Endodermal cell (in vitro differentiated cells): ENCODE measurements at regions not wholly inside any gene's neighbourhood (a gene's known extent, or its start where the extent isn't known, plus 50 kb on each side); places are given as distances from the start of the nearest gene placed in this dataset.

Experiments used
- DNase-seq: peaks from one replicate; pipeline ENCODE4 v3.0.0-alpha.2; 2017
- H3K27ac ChIP-seq: 2 replicates; pipeline ENCODE4 v1.5.1; 2013; ENCODE audit warnings: mild to moderate bottlenecking, low read depth, low read length, moderate library complexity
- H3K27me3 ChIP-seq: 2 replicates; pipeline ENCODE4 v1.6.1; 2013; ENCODE audit warnings: mild to moderate bottlenecking, low read length, moderate library complexity; ENCODE audit not compliant: insufficient read depth, control insufficient read depth, poor library complexity, severe bottlenecking
- H3K36me3 ChIP-seq: 2 replicates; pipeline ENCODE4 v1.7.0; 2013; ENCODE audit warnings: mild to moderate bottlenecking, low read length, moderate library complexity; ENCODE audit not compliant: control insufficient read depth, insufficient read depth
- H3K4me1 ChIP-seq: one replicate; pipeline ENCODE4 v1.7.0; 2013; ENCODE audit warnings: low read length; ENCODE audit not compliant: control insufficient read depth, insufficient read depth
- H3K4me3 ChIP-seq: 2 replicates; pipeline ENCODE4 v1.5.1; 2013; ENCODE audit warnings: mild to moderate bottlenecking, low read length, moderate library complexity
- H3K9ac ChIP-seq: 2 replicates; pipeline ENCODE4 v1.6.1; 2013; ENCODE audit warnings: mild to moderate bottlenecking, low read length, moderate library complexity; ENCODE audit not compliant: poor library complexity, severe bottlenecking; ENCODE audit errors: extremely low read depth
- H3K9me3 ChIP-seq: 2 replicates; pipeline ENCODE4 v1.6.1; 2013; ENCODE audit warnings: mild to moderate bottlenecking, low read length, moderate library complexity; ENCODE audit not compliant: control insufficient read depth
- H3K27ac Mint-ChIP-seq: 2 replicates; pipeline ENCODE4 v1.8.0; 2020; ENCODE audit warnings: mixed read lengths
- H3K27me3 Mint-ChIP-seq: 2 replicates; pipeline ENCODE4 v1.8.0; 2021; ENCODE audit warnings: mild to moderate bottlenecking, mixed read lengths; ENCODE audit not compliant: insufficient read depth
- H3K36me3 Mint-ChIP-seq: 2 replicates; pipeline ENCODE4 v1.8.0; 2020; ENCODE audit warnings: low read depth, mixed read lengths
- H3K4me1 Mint-ChIP-seq: 2 replicates; pipeline ENCODE4 v1.8.0; 2020; ENCODE audit warnings: mixed read lengths
- H3K4me3 Mint-ChIP-seq: 2 replicates; pipeline ENCODE4 v1.8.0; 2020; ENCODE audit warnings: mild to moderate bottlenecking, moderate library complexity, mixed read lengths
- H3K9me3 Mint-ChIP-seq: 2 replicates; pipeline ENCODE4 v1.8.0; 2020; ENCODE audit warnings: mild to moderate bottlenecking, mixed read lengths
- CTCF ChIP-seq: fragments of 200-600 bp; sonication (generic); conservative IDR thresholded peaks from 2 replicates; pipeline ENCODE4 v1.5.0; 2021; ENCODE audit warnings: antibody characterized with exemption, mild to moderate bottlenecking
- WGBS, 2 experiments: methylation state at CpG; one replicate each; pipeline versions ENCODE4 v1.1.5 to v1.1.7; 2013; ENCODE audit warnings: missing lambda C conversion rate in 2 of 2, mixed read lengths in 1 of 2; ENCODE audit not compliant: insufficient coverage in 1 of 2, insufficient read length in 1 of 2; 5-methylcytosine and 5-hydroxymethylcytosine counted together

DNA sequence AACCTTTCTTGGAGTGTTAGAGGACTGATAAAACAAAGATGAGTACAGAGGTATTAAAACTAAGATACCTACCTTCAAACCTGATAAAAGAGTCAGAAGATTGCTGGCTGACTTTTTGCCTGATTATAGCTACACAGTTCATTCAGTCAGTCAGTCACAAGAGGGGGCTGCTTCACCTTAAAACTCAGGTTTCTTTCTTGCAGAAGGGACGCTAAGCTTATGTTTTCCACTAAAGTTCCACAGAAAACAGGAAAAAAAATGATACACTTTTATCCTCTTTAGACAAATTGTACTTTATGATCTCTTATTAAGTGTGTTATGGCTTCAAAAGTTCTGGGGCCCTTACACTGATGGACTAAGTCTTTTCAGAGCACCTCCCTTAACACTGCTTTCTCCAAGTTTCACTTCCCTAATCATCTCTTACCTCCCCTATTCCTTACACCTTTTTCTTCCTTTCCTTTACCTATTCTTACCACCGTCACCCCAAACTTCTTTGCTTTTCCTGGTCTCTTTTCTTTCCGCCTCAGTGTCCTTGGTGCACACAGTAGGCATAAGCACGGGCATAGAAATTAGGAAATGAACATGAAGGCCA lies 448.7 kb upstream of the OR4E1 start:
- H3K27me3 Mint-ChIP-seq, result peaks cover 7% of the 10 kb centered on the region
- no peak for DNase-seq
- H3K27ac ChIP-seq, result no peak overlapping the region
- H3K4me1 ChIP-seq, result no peaks in the 10 kb centered on the region
- no peaks in the 10 kb centered on the region for H3K36me3 Mint-ChIP-seq
- no peaks in the 10 kb centered on the region for H3K36me3 ChIP-seq
- no peaks in the 10 kb centered on the region for H3K9me3 ChIP-seq
- no peak overlapping the region for H3K27ac Mint-ChIP-seq
- TF ChIP-seq CTCF, result peak; percentile 73
- H3K4me3 Mint-ChIP-seq, result no peak overlapping the region
- H3K9me3 Mint-ChIP-seq, result no peaks in the 10 kb centered on the region
- H3K4me1 Mint-ChIP-seq, result no peaks in the 10 kb centered on the region
- WGBS, 2 experiments, result 62 to 78% methylated on average over 3 to 4 of the region's 4 CpGs
- no peak overlapping the region for H3K4me3 ChIP-seq
- H3K9ac ChIP-seq, result no peak overlapping the region
- H3K27me3 ChIP-seq, result peaks cover 4% of the 10 kb centered on the region

GRCh38 chr14:22118899-22119477 lies 445.4 kb upstream of the OR4E1 start:
- Mint-ChIP-seq H3K27ac (no peak overlapping the region), H3K9me3 (no peaks in the 10 kb centered on the region), H3K27me3 (peaks cover 11% of the 10 kb centered on the region), H3K4me3 (no peak overlapping the region), H3K4me1 (no peaks in the 10 kb centered on the region), H3K36me3 (no peaks in the 10 kb centered on the region)
- WGBS, 2 experiments, result 83 to 100% methylated on average over 2 to 3 of the region's 3 CpGs
- Histone ChIP-seq H3K9me3 (no peaks in the 10 kb centered on the region), H3K9ac (no peak overlapping the region), H3K36me3 (no peaks in the 10 kb centered on the region), H3K4me3 (no peak overlapping the region), H3K27ac (no peak overlapping the region), H3K27me3 (peaks cover 4% of the 10 kb centered on the region), H3K4me1 (no peaks in the 10 kb centered on the region)
- no peak for DNase-seq
- TF ChIP-seq CTCF, result no peak

- H3K4me1 ChIP-seq, result no peaks in the 10 kb centered on the region
- H3K4me3 ChIP-seq, result no peak overlapping the region
- no peak overlapping the region for H3K27ac ChIP-seq
- no peak for TF ChIP-seq CTCF
- H3K27ac Mint-ChIP-seq, result no peak overlapping the region
- no peak overlapping the region for H3K9ac ChIP-seq
- no peak overlapping the region for H3K4me3 Mint-ChIP-seq
- peaks cover 4% of the 10 kb centered on the region for H3K27me3 ChIP-seq
- peak; percentile 59 for DNase-seq
- WGBS, 2 experiments, result 93 to 98% methylated on average over 10 to 13 of the region's 13 CpGs
- H3K9me3 Mint-ChIP-seq, result no peaks in the 10 kb centered on the region
- H3K27me3 Mint-ChIP-seq, result peaks cover 11% of the 10 kb centered on the region
- H3K9me3 ChIP-seq, result no peaks in the 10 kb centered on the region
- no peaks in the 10 kb centered on the region for H3K36me3 Mint-ChIP-seq
- no peaks in the 10 kb centered on the region for H3K4me1 Mint-ChIP-seq
- H3K36me3 ChIP-seq, result no peaks in the 10 kb centered on the region
Measured at GRCh38 chr14:22113401-22113800, 439.8 kb upstream of the OR4E1 start.
